ENCODE measurements at regions not wholly inside any gene's neighbourhood (a gene's known extent, or its start where the extent isn't known, plus 50 kb on each side); places are given as distances from the start of the nearest gene placed in this dataset.

- H3K4me2 ChIP-seq (ENCODE audit: insufficient read depth, low read length, poor library complexity, severe bottlenecking), result no peak overlapping the region
- H3K36me3 ChIP-seq (replicated peaks in 1 of 2; ENCODE audit: control insufficient read depth in 2 of 2, insufficient read depth in 2 of 2, low read length in 2 of 2), result no peaks in the 10 kb centered on the region
- H2BK12ac ChIP-seq (ENCODE audit: low read length), result no peak overlapping the region
- no peaks in the 10 kb centered on the region for H3K27me3 ChIP-seq (ENCODE audit: control insufficient read depth in 3 of 3, insufficient read depth in 3 of 3, low read depth in 1 of 3, low read length in 3 of 3)
- H3K9ac ChIP-seq (ENCODE audit: low read depth, low read length, poor library complexity), result no peak overlapping the region
- H2BK15ac ChIP-seq (ENCODE audit: low read length), result no peak overlapping the region
- H3K4me1 ChIP-seq (ENCODE audit: control insufficient read depth in 2 of 2, insufficient read depth in 1 of 2, low read depth in 1 of 2, low read length in 2 of 2), result peaks cover 0 to 3% of the 10 kb centered on the region in 2 donors
- no peak overlapping the region for H3K4ac ChIP-seq (ENCODE audit: low read length)
- H2AFZ ChIP-seq (ENCODE audit: low read length), result no peak overlapping the region
- no peak overlapping the region for H3K18ac ChIP-seq (ENCODE audit: low read length)
- no peak overlapping the region for H3K27ac ChIP-seq (replicated peaks; ENCODE audit: low read length)
- H4K8ac ChIP-seq (ENCODE audit: low read depth, low read length), result no peak overlapping the region
- no peak overlapping the region for H2BK120ac ChIP-seq (ENCODE audit: low read depth, low read length)
- H2AK5ac ChIP-seq (ENCODE audit: low read depth, low read length), result no peak overlapping the region
- no peak overlapping the region for H3K4me3 ChIP-seq (ENCODE audit: low read length in 2 of 2)
- H4K91ac ChIP-seq (ENCODE audit: low read depth, low read length, poor library complexity), result no peak overlapping the region
- no peaks in the 10 kb centered on the region for H3K9me3 ChIP-seq (replicated peaks in 1 of 2; ENCODE audit: control insufficient read depth in 2 of 2, insufficient read depth in 1 of 2, low read depth in 1 of 2, low read length in 2 of 2)
- no peak for DNase-seq (ENCODE audit: low spot score)
- no peak overlapping the region for H3K14ac ChIP-seq (ENCODE audit: low read length)
- H3K79me1 ChIP-seq (ENCODE audit: low read depth, low read length), result no peaks in the 10 kb centered on the region
- no peak overlapping the region for H2BK5ac ChIP-seq (ENCODE audit: low read length)
- H3K23ac ChIP-seq (ENCODE audit: low read depth, low read length, poor library complexity), result no peak overlapping the region
- WGBS, 2 donors (ENCODE audit: extremely low coverage in 2 of 2, insufficient read length in 2 of 2, insufficient replicate concordance in 1 of 2), result no CpG with 5 or more reads among the region's 5 CpGs
Measured at GRCh38 chr6:15826814-15827318, 164.0 kb upstream of the DTNBP1 start.

GRCh38 chr6:15825332-15825930 is 162.6 kb upstream of the DTNBP1 start:
- Histone ChIP-seq H4K8ac (ENCODE audit: low read depth, low read length) (no peak overlapping the region), H4K91ac (ENCODE audit: low read depth, low read length, poor library complexity) (no peak overlapping the region), H3K27me3 (ENCODE audit: control insufficient read depth in 3 of 3, insufficient read depth in 3 of 3, low read depth in 1 of 3, low read length in 3 of 3) (no peaks in the 10 kb centered on the region), H3K4me1 (ENCODE audit: control insufficient read depth in 2 of 2, insufficient read depth in 1 of 2, low read depth in 1 of 2, low read length in 2 of 2) (peaks cover 0 to 3% of the 10 kb centered on the region in 2 donors), H2AK5ac (ENCODE audit: low read depth, low read length) (no peak overlapping the region), H3K79me1 (ENCODE audit: low read depth, low read length) (no peaks in the 10 kb centered on the region), H3K9ac (ENCODE audit: low read depth, low read length, poor library complexity) (no peak overlapping the region), H3K18ac (ENCODE audit: low read length) (no peak overlapping the region), H3K4me3 (ENCODE audit: low read length in 2 of 2) (no peak overlapping the region), H2BK120ac (ENCODE audit: low read depth, low read length) (no peak overlapping the region), H3K9me3 (replicated peaks in 1 of 2; ENCODE audit: control insufficient read depth in 2 of 2, insufficient read depth in 1 of 2, low read depth in 1 of 2, low read length in 2 of 2) (no peaks in the 10 kb centered on the region), H2BK15ac (ENCODE audit: low read length) (no peak overlapping the region), H3K4ac (ENCODE audit: low read length) (no peak overlapping the region), H3K36me3 (replicated peaks in 1 of 2; ENCODE audit: control insufficient read depth in 2 of 2, insufficient read depth in 2 of 2, low read length in 2 of 2) (no peaks in the 10 kb centered on the region), H3K4me2 (ENCODE audit: insufficient read depth, low read length, poor library complexity, severe bottlenecking) (no peak overlapping the region), H2BK5ac (ENCODE audit: low read length) (no peak overlapping the region), H2AFZ (ENCODE audit: low read length) (no peak overlapping the region), H2BK12ac (ENCODE audit: low read length) (no peak overlapping the region), H3K27ac (replicated peaks; ENCODE audit: low read length) (no peak overlapping the region), H3K23ac (ENCODE audit: low read depth, low read length, poor library complexity) (no peak overlapping the region), H3K14ac (ENCODE audit: low read length) (no peak overlapping the region)
- no peak for DNase-seq (ENCODE audit: low spot score)
- WGBS, 2 donors (ENCODE audit: extremely low coverage in 2 of 2, insufficient read length in 2 of 2, insufficient replicate concordance in 1 of 2), result no CpG with 5 or more reads among the region's 8 CpGs

GRCh38 chr6:15824811-15825210 is 162.0 kb upstream of the DTNBP1 start:
- no peak overlapping the region for H2AK5ac ChIP-seq (ENCODE audit: low read depth, low read length)
- no CpG with 5 or more reads among the region's 5 CpGs for WGBS, 2 donors (ENCODE audit: extremely low coverage in 2 of 2, insufficient read length in 2 of 2, insufficient replicate concordance in 1 of 2)
- H3K4me2 ChIP-seq (ENCODE audit: insufficient read depth, low read length, poor library complexity, severe bottlenecking), result no peak overlapping the region
- no peak overlapping the region for H4K8ac ChIP-seq (ENCODE audit: low read depth, low read length)
- H2BK5ac ChIP-seq (ENCODE audit: low read length), result no peak overlapping the region
- H2BK15ac ChIP-seq (ENCODE audit: low read length), result no peak overlapping the region
- H4K91ac ChIP-seq (ENCODE audit: low read depth, low read length, poor library complexity), result no peak overlapping the region
- H2BK120ac ChIP-seq (ENCODE audit: low read depth, low read length), result no peak overlapping the region
- no peak overlapping the region for H3K4me3 ChIP-seq (ENCODE audit: low read length in 2 of 2)
- no peak overlapping the region for H3K4ac ChIP-seq (ENCODE audit: low read length)
- H2AFZ ChIP-seq (ENCODE audit: low read length), result no peak overlapping the region
- no peaks in the 10 kb centered on the region for H3K79me1 ChIP-seq (ENCODE audit: low read depth, low read length)
- DNase-seq (ENCODE audit: low spot score), result no peak
- no peak overlapping the region for H3K23ac ChIP-seq (ENCODE audit: low read depth, low read length, poor library complexity)
- H3K4me1 ChIP-seq (ENCODE audit: control insufficient read depth in 2 of 2, insufficient read depth in 1 of 2, low read depth in 1 of 2, low read length in 2 of 2), result peaks cover 0 to 3% of the 10 kb centered on the region in 2 donors
- no peak overlapping the region for H3K9ac ChIP-seq (ENCODE audit: low read depth, low read length, poor library complexity)
- no peak overlapping the region for H3K27ac ChIP-seq (replicated peaks; ENCODE audit: low read length)
- H3K9me3 ChIP-seq (replicated peaks in 1 of 2; ENCODE audit: control insufficient read depth in 2 of 2, insufficient read depth in 1 of 2, low read depth in 1 of 2, low read length in 2 of 2), result no peaks in the 10 kb centered on the region
- H3K27me3 ChIP-seq (ENCODE audit: control insufficient read depth in 3 of 3, insufficient read depth in 3 of 3, low read depth in 1 of 3, low read length in 3 of 3), result no peaks in the 10 kb centered on the region
- no peak overlapping the region for H3K18ac ChIP-seq (ENCODE audit: low read length)
- no peak overlapping the region for H2BK12ac ChIP-seq (ENCODE audit: low read length)
- no peaks in the 10 kb centered on the region for H3K36me3 ChIP-seq (replicated peaks in 1 of 2; ENCODE audit: control insufficient read depth in 2 of 2, insufficient read depth in 2 of 2, low read length in 2 of 2)
- H3K14ac ChIP-seq (ENCODE audit: low read length), result no peak overlapping the region

GRCh38 chr6:15823838-15824414 is 161.1 kb upstream of the DTNBP1 start:
- Histone ChIP-seq H3K79me1 (ENCODE audit: low read depth, low read length) (no peaks in the 10 kb centered on the region), H3K4me1 (ENCODE audit: control insufficient read depth in 2 of 2, insufficient read depth in 1 of 2, low read depth in 1 of 2, low read length in 2 of 2) (peaks cover 0 to 3% of the 10 kb centered on the region in 2 donors), H3K4ac (ENCODE audit: low read length) (no peak overlapping the region), H3K23ac (ENCODE audit: low read depth, low read length, poor library complexity) (no peak overlapping the region), H3K27ac (replicated peaks; ENCODE audit: low read length) (no peak overlapping the region), H2BK120ac (ENCODE audit: low read depth, low read length) (no peak overlapping the region), H3K4me2 (ENCODE audit: insufficient read depth, low read length, poor library complexity, severe bottlenecking) (no peak overlapping the region), H2BK15ac (ENCODE audit: low read length) (no peak overlapping the region), H3K14ac (ENCODE audit: low read length) (no peak overlapping the region), H2BK5ac (ENCODE audit: low read length) (no peak overlapping the region), H2BK12ac (ENCODE audit: low read length) (no peak overlapping the region), H3K27me3 (ENCODE audit: control insufficient read depth in 3 of 3, insufficient read depth in 3 of 3, low read depth in 1 of 3, low read length in 3 of 3) (no peaks in the 10 kb centered on the region), H2AK5ac (ENCODE audit: low read depth, low read length) (no peak overlapping the region), H4K8ac (ENCODE audit: low read depth, low read length) (no peak overlapping the region), H4K91ac (ENCODE audit: low read depth, low read length, poor library complexity) (no peak overlapping the region), H3K4me3 (ENCODE audit: low read length in 2 of 2) (no peak overlapping the region), H3K9ac (ENCODE audit: low read depth, low read length, poor library complexity) (no peak overlapping the region), H3K36me3 (replicated peaks in 1 of 2; ENCODE audit: control insufficient read depth in 2 of 2, insufficient read depth in 2 of 2, low read length in 2 of 2) (no peaks in the 10 kb centered on the region), H2AFZ (ENCODE audit: low read length) (no peak overlapping the region), H3K18ac (ENCODE audit: low read length) (no peak overlapping the region), H3K9me3 (replicated peaks in 1 of 2; ENCODE audit: control insufficient read depth in 2 of 2, insufficient read depth in 1 of 2, low read depth in 1 of 2, low read length in 2 of 2) (no peaks in the 10 kb centered on the region)
- DNase-seq (ENCODE audit: low spot score), result no peak
- WGBS, 2 donors (ENCODE audit: extremely low coverage in 2 of 2, insufficient read length in 2 of 2, insufficient replicate concordance in 1 of 2), result no CpG with 5 or more reads among the region's 2 CpGs
